Right hindlimb (tissue), 1 donor: ENCODE measurements at regions not wholly inside any gene's neighbourhood (a gene's known extent, or its start where the extent isn't known, plus 50 kb on each side); places are given as distances from the start of the nearest gene placed in this dataset.
A peak's percentile ranks its signal among the peaks of the same experiment; 100 is the strongest.
"Not testable (repeated sequence)": the region's sequence is repeated elsewhere in the genome, so short reads cannot be mapped to it uniquely, and the experiment has no call there.

Experiments
- DNase-seq: peaks from one replicate; pipeline ENCODE4 v3.0.0-alpha.2; 2018

- DNase-seq, result no peak
Measured at GRCh38 chr3:72530426-72530825, 317.8 kb downstream of the SHQ1 start.

- no peak for DNase-seq
Measured at GRCh38 chr3:72529081-72529480, 319.2 kb downstream of the SHQ1 start.

- no peak for DNase-seq
Measured at GRCh38 chr3:72523429-72524151, 324.7 kb downstream of the SHQ1 start.

GRCh38 chr3:72520690-72521308 lies 327.4 kb downstream of the SHQ1 start:
- DNase-seq, result no peak

GRCh38 chr3:72519946-72520604 lies 328.2 kb downstream of the SHQ1 start:
- no peak for DNase-seq

- DNase-seq, result no peak
Measured at GRCh38 chr3:72517921-72518424, 330.3 kb downstream of the SHQ1 start.

- no peak for DNase-seq
Measured at GRCh38 chr3:72517336-72517735, 330.9 kb downstream of the SHQ1 start.

- DNase-seq, result no peak
Measured at GRCh38 chr3:72516361-72516760, 331.9 kb downstream of the SHQ1 start.

- DNase-seq, result no peak
Measured at GRCh38 chr3:72515941-72516340, 332.3 kb downstream of the SHQ1 start.

- no peak for DNase-seq
Measured at GRCh38 chr3:72515281-72515680, 333.0 kb downstream of the SHQ1 start.

GRCh38 chr3:72510247-72510646 lies 338.0 kb downstream of the SHQ1 start:
- DNase-seq, result no peak

- no peak for DNase-seq
Measured at GRCh38 chr3:72505539-72506405, 342.5 kb downstream of the SHQ1 start.

- DNase-seq, result not testable (repeated sequence)
Measured at GRCh38 chr3:72497501-72497900, 350.7 kb downstream of the SHQ1 start.

GRCh38 chr3:72496051-72496670 lies 352.1 kb downstream of the SHQ1 start:
- DNase-seq, result no peak

- no peak for DNase-seq
Measured at GRCh38 chr3:72494626-72495025, 353.6 kb downstream of the SHQ1 start.

GRCh38 chr3:72494130-72494529 lies 354.1 kb downstream of the SHQ1 start:
- no peak for DNase-seq

GRCh38 chr3:72492240-72492639 lies 356.0 kb downstream of the SHQ1 start:
- DNase-seq, result peak; percentile 68

GRCh38 chr3:72490688-72491435 lies 357.4 kb downstream of the SHQ1 start:
- no peak for DNase-seq

GRCh38 chr3:72489901-72490300 lies 358.3 kb downstream of the SHQ1 start:
- DNase-seq, result no peak

GRCh38 chr3:72488738-72489035 lies 359.6 kb downstream of the SHQ1 start:
- no peak for DNase-seq

- DNase-seq, result no peak
Measured at GRCh38 chr3:72487946-72488737, 360.1 kb downstream of the SHQ1 start.
